Activated naive CD4-positive, alpha-beta T cell treated with anti-CD3 and anti-CD28 coated beads, Interleukin-2, amount 50 U/mL, for 16 hours (primary cell): ENCODE measurements at regions not wholly inside any gene's neighbourhood (a gene's known extent, or its start where the extent isn't known, plus 50 kb on each side); places are given as distances from the start of the nearest gene placed in this dataset.

ENCODE experiments used
- DNase-seq: peaks from one replicate; pipeline ENCODE4 v3.0.0-alpha.2; 2020

DNA sequence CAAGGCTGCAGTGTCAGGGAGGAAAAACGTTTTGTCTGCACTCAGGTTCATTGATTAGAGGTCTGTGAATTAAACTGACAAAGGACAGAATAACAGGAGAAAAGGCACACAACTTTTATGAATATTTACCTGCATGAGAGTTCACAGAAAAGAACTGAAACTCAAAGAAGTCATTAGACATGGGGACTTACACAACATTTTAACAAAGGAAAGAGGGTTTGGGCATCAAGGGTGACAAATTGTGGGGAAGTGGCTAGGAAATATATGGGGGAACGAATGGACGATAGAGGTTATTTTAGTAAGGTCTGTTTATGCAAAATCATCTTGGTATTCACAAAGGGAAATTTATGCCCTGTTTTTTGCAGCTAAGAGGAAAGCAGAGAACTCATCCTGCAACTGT is 65.6 kb upstream of the C15orf39 start:
- no peak for DNase-seq

DNA sequence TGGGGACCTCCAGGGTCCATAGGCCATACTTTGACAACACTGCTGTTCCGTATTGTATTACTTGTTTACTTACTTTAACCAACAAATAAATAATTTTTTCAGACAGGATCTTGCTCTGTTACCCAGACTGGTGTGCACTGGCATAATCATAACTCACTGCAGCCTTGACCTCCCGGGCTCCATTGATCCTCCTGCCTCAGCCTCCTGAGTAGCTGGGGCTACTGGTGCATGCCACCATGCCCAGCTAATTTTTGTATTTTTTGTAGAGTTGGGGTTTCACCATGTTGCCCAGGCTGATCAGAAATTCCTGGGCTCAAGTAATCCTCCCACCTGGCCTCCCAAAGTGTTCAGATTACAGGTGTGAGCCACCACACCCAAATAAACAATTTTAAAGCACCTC is 64.9 kb upstream of the C15orf39 start:
- DNase-seq = no peak

DNA sequence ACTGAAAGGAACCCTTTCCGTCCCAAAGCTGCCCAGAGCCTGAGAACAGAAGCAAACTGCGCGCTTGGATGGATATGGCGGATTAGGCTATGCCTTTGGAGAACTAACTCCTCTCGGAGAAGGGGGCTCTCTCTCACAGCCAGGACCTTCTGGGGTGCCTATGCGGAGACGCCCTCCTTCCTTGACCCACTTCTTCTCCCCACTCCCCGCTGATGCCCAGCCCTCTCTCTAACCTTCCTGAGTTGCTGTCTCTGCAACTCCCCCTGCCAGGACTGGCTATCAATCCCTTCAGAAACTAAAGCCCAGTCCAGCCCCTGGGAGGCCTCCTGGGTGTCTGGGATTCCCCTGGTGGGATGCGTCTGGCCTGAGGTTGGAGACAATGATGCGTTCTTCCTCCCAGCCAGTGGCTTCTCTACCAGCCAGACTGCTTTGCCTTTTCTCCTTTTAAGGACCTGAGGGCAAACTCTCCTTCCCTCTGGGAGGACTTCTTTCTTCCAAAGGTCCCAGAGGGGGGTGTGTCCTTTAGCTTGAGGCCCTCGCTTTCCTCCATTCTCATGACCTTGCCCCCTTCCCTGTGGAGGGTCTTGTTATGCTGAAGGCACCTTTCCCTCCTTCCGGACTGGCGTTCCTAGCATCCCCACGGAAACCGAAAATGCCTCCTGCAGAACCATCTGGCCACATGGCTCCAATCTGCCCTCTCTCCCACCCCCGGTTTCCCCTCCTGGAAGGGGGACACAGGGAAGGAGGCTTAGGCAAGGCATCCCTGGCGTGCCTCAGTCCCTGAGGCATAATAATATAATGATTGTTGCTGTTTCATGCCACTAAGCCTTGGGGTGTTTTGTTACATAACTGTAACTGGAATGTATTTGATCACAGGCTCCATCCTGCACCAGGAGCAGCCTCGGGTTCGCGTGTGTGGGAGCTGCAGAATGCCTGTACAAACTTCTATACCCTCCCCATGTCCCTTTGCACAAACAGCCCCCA is 63.4 kb upstream of the C15orf39 start:
- DNase-seq = no peak

DNA sequence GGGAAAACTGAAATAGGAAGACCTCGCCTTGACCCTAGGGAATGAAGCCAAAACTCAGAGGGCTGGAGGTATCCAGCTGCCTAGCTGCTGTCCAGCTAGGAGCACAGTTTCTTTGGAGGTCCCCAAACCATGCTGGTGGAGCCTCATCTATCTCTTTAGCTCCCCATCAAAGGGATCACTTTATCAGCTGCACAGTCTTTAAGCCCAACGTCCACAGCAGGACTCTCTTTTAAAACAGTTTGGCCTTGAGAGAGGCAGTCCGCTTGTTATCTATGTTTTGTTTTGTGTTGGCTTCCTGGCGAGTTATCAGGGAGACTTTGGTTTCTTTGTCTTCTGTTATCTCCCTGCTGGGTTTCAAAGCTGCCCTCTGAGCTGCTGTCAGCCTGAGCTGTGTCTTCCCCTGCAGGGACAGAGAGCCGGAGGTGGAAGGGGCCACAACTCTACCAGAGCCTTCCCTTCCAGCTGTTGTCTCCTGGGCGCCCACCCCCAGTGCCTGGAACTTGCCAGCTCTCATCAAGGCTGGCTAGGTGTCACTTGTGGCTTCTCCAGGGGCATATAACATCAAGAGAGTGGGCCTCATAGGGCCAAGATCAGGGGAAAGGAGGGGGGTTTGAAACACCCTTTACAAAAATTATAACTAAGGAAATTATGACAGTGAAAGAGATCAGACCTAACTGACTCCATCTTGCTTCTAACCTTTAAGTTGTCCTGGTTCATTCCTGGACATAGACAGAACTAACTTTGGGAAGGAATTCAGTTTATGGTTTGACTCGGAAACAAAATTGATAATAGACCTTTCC is 61.4 kb upstream of the C15orf39 start:
- DNase-seq = no peak

DNA sequence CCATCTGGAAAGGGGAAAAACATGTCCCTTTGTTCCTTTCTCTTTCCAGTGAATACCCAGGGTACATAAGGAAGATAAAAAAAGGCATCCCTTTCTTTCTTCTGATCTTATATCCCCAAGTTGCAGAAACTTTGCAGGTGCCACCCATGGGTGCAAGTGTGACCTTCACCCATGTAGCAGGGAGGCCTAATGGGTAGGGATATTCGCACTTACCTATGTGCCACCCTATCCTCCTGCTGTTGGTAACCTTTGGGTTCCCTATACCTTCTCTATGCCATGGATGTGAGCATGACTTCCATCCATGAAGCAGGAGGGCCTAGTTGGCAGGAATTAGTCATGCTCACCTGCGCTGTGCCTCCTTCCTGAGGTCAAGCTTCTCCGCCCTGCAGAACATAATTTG is 59.2 kb upstream of the C15orf39 start:
- no peak for DNase-seq

DNA sequence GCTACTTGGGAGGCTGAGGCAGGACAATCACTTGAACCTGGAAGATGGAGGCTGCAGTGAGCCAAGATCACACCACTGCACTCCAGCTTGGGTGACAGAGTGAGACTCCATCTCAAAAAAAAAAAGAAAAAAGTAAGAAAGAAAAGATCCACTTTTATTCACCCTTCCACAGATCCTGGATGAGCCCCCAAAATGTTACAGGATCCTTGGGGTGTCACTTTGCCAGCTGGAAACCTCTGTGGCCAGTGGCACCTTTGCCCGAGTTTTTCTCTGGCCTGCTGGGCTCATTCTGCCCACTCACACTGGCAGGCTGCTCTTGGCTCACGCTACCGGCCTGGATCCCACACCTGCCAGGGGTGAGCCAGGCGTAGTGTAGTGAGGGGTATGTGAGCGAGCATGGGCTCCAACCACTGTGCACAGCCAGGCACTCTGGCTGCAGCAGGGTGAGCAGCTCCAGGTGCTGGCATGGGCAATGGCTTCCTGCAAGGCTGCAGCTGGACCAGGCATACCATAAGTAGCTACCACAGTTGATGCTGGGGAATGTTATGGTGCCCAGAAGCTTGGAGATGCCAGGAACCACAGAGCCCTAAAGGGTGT is 57.8 kb upstream of the C15orf39 start:
- no peak for DNase-seq

DNA sequence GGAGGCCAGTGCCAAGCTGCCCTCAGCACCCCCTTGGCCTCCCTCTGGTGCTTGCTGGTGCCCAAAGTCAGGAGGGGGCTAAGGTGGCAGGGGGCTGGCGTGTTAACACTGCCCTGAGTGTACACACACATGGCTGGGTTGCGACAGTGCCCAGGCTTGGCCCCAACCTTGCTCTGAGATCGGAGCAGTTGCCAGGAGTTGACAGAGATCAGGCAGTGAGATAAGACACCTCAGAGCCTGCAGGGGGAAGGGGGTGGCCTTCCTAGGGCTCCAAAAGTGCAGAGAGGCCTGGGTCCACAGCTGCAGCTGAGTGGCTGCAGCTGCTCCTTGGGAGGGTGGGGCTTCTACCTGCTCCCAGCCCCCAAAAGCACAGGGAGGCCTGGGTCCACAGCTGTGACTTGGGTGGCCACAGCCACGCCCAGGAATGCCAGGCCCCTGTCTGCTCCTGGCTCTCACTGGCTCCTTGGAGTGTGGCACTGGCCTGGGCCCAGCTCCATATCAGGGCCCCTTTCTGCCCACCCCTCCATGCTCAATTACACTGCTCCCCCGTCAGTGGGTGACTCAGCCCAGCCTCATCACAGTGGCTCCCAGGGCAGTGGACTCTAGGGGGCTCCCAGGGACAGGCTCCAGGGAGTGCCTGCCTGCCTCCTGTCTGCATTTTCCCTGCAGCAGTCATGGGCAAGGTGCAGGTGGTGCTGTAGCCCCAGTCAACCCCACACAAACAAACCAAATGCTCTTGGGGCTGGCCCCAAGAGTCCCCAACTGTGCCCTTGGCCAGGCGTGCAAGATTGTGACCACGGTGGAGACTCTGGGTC is 56.4 kb upstream of the C15orf39 start:
- DNase-seq = no peak

DNA sequence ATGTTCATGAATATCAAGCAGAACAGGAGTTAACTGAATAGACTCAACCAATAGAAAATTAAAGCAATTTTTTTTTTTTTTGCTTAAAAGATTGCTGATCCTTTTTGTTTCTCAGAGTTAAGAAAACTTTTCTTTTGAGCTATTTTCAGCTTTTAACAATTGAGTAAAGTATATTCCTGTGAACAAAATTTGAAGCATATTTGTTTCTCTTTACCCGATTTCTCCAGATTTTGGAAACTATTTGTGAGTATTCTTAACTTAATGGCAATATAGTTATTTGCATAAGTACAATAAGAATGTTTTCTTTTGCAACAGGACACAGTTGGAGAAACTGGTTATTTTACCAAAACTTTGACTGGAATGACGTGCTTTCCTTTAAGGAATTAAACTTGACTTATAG is 53.4 kb upstream of the C15orf39 start:
- DNase-seq = no peak

DNA sequence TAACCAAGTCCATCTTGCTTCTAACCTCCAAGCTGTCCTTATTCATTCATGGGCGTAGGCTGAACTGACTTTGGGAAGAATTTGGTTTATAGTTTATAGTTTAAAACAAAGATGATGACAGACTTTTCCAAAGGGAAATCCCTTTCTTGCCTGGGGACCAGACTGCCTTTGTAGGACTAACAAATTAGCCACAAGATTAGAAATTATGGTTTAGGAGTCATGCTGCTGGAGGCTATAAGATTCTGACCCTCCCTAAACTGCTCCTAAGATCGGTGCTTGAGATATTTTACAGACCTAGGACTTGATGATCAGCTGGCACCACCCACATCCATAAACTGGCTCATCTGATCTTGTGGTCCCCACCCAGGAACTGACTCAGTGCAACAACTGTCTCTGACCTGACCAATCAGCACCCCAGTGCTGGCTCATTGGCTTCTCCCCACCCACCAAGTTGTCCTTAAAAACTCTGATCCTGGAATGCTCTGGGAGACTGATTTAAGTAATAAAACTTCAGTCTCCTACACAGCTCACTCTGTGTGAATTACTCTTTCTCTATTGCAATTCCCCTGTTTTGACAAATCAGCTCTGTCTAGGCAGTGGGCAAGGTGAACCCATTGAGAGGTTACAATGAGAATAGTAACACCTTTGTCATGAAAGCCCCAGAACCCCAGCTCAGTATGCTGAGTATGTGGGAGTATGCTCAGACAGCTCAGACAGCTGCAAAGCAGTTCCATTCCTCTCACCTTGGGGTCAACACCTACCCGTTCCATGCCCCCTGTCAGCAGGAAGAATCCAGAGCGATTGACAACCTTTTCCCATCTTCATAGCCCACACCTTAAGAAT is 51.6 kb upstream of the C15orf39 start:
- no peak for DNase-seq

DNA sequence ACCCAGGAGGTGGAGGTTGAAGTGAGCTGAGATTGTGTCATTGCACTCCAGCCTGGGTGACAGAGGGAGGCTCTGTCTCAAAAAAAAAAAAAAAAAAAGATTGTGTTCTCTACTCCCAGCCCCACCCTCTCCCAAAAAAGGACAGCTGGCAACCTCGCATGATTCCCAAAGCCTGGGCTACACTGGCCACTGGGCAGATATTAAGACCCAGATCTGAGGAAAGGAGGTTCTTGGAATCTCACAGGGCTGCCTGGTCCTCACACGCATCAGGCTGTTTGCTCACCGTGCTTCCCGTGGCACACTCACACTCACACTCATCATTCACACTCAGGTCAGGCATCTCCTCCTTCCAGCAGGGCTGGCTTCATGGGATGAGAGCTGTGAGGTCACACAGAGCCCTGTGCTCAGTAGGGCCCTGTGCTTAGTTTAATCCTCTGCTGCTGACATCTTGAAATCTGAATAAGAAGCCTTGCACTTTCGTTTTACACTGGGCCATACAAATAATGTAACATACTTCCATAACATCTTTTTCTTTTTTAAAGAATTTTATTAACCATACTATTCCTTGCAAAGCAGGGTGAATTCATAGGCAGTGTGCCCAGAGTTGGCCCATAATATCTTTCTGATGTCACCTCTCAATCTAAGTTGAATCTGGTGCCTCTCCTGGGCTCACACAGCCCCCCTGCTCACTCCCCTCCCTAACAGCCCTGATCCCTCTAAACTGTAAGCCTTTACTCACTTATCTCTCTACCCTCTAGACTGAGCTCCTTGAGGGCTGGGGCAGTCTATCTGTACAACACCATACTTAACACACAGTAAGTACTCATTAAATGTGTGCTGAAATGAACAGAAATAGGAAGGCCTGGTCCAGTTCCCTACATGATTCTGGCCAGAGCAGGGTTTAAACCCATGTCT is 50.2 kb upstream of the C15orf39 start:
- no peak for DNase-seq
